GM12878 (cell line): ENCODE measurements at regions not wholly inside any gene's neighbourhood (a gene's known extent, or its start where the extent isn't known, plus 50 kb on each side); places are given as distances from the start of the nearest gene placed in this dataset.

Experiments used
- ATAC-seq: fragments of 200-7000 bp; cut with Tn5 transposase; 3 replicates; pipeline ENCODE4 v1.9.1; 2020; ENCODE audit warnings: mild to moderate bottlenecking, moderate library complexity
- BruUV-seq: library from RNA; stranded (reverse); fragments of 400-500 nt; replicated peaks from 2 replicates; lab custom pipeline; 2021; lab: Mats Ljungman, UMichigan
- CTCF ChIA-PET: fragments of 300-600 bp; sonication (Branson Sonifier 250); formaldehyde crosslinking; extraction: SDS; loops from one replicate; lab custom pipeline; 2021; ENCODE audit warnings: inconsistent platforms; lab: Yijun Ruan, JAX
- POLR2A ChIA-PET: fragments of 350-600 bp; formaldehyde crosslinking; extraction: SDS; loops from one replicate; lab custom pipeline; 2021; ENCODE audit warnings: inconsistent platforms; lab: Charles Lee
- RAD21 ChIA-PET: fragments of 300-600 bp; sonication (Branson Sonifier 250); formaldehyde crosslinking; loops from one replicate; lab custom pipeline; 2023; ENCODE audit warnings: antibody characterized with exemption; ENCODE audit not compliant: unreplicated experiment; lab: Charles Lee
- SMC1A ChIA-PET: fragments of 300-600 bp; sonication (Branson Sonifier 250); formaldehyde crosslinking; loops from one replicate; lab custom pipeline; 2023; ENCODE audit not compliant: unreplicated experiment, uncharacterized antibody; lab: Charles Lee
- DNase-seq: peaks from one replicate; pipeline ENCODE4 v3.0.0-alpha.2; 2011; ENCODE audit warnings: low read depth, low spot score
- FAIRE-seq: peaks from 3 replicates; lab custom pipeline; 2011; peaks lifted over from hg19 to GRCh38; lab: Jason Lieb, UNC
- H2AFZ ChIP-seq: 2 replicates; pipeline ENCODE4 v1.6.0; 2011; ENCODE audit warnings: low read depth, low read length, control low read depth; ENCODE audit not compliant: control insufficient read depth
- H3K27ac ChIP-seq: 2 replicates; pipeline ENCODE4 v1.5.1; 2011; ENCODE audit warnings: control low read depth; ENCODE audit not compliant: control insufficient read depth, insufficient read depth
- H3K27me3 ChIP-seq, 2 experiments: replicated peaks in 1 of 2; 2 replicates each; pipeline versions ENCODE4 v1.6.0 to v1.6.1; 2011; ENCODE audit warnings: low read length in 1 of 2; ENCODE audit not compliant: control insufficient read depth in 2 of 2, insufficient read depth in 2 of 2
- H3K36me3 ChIP-seq, 2 experiments: 2 replicates each; pipeline ENCODE4 v1.5.1; 2011; ENCODE audit warnings: low read length in 1 of 2; ENCODE audit not compliant: control insufficient read depth in 2 of 2, insufficient read depth in 2 of 2
- H3K4me1 ChIP-seq: 2 replicates; pipeline ENCODE4 v1.6.1; 2011; ENCODE audit warnings: mild to moderate bottlenecking, low read length, moderate library complexity, mixed read lengths; ENCODE audit not compliant: control insufficient read depth, insufficient read depth
- H3K4me2 ChIP-seq: 2 replicates; pipeline ENCODE4 v1.6.0; 2011; ENCODE audit warnings: control low read depth; ENCODE audit not compliant: control insufficient read depth, insufficient read depth
- H3K4me3 ChIP-seq: fragments of 200-600 bp; sonication (generic); 2 replicates; pipeline ENCODE4 v1.5.1; 2016
- H3K79me2 ChIP-seq: 2 replicates; pipeline ENCODE4 v1.6.0; 2011; ENCODE audit warnings: low read length; ENCODE audit not compliant: control insufficient read depth, insufficient read depth
- H3K9ac ChIP-seq: 2 replicates; pipeline ENCODE4 v1.8.0; 2011; ENCODE audit warnings: low read length, control low read depth, mixed read lengths; ENCODE audit not compliant: control insufficient read depth, insufficient read depth
- H3K9me3 ChIP-seq: replicated peaks from 3 replicates; pipeline ENCODE4 v1.5.1; 2011; ENCODE audit warnings: mild to moderate bottlenecking, low read length; ENCODE audit not compliant: control insufficient read depth, insufficient read depth
- H4K20me1 ChIP-seq: 2 replicates; pipeline ENCODE4 v1.6.0; 2011; ENCODE audit not compliant: control insufficient read depth, insufficient read depth
- BRCA1 ChIP-seq: IDR thresholded peaks from 2 replicates; pipeline ENCODE4 v1.6.1; 2011; ENCODE audit warnings: low read depth, low read length, improper control_type of control experiment
- CBX3 ChIP-seq: fragments of 200-600 bp; sonication (generic); IDR thresholded peaks from 2 replicates; pipeline ENCODE4 v1.6.1; 2016; ENCODE audit warnings: low read depth, borderline replicate concordance
- CBX5 ChIP-seq: sonication (generic); IDR thresholded peaks from 2 replicates; pipeline ENCODE4 v1.6.1; 2016; ENCODE audit warnings: low read depth, moderate library complexity, mild to moderate bottlenecking, inconsistent platforms
- GABPA ChIP-seq: IDR thresholded peaks from 2 replicates; pipeline ENCODE4 v1.6.1; 2014; ENCODE audit warnings: antibody characterized with exemption, low read depth, mild to moderate bottlenecking, inconsistent platforms
- KAT2A ChIP-seq: conservative IDR thresholded peaks from 2 replicates; pipeline ENCODE4 v1.6.1; 2011; ENCODE audit warnings: low read depth, low read length; ENCODE audit not compliant: control insufficient read depth
- KDM1A ChIP-seq: fragments of 200-600 bp; sonication (generic); IDR thresholded peaks from 2 replicates; pipeline ENCODE4 v1.6.1; 2016; ENCODE audit warnings: borderline replicate concordance
- MEF2B ChIP-seq: fragments of 450-650 bp; IDR thresholded peaks from 2 replicates; pipeline ENCODE4 v1.6.1; 2018; ENCODE audit warnings: mild to moderate bottlenecking, moderate library complexity; ENCODE audit not compliant: partially characterized antibody, poor library complexity, severe bottlenecking
- NBN ChIP-seq: fragments of 450-650 bp; IDR thresholded peaks from 2 replicates; pipeline ENCODE4 v1.6.1; 2016
- NFYB ChIP-seq: IDR thresholded peaks from 2 replicates; pipeline ENCODE4 v1.6.1; 2011; ENCODE audit warnings: low read depth, mild to moderate bottlenecking, low read length, improper control_type of control experiment, moderate library complexity; ENCODE audit not compliant: insufficient read depth
- PAX8 ChIP-seq: fragments of 450-650 bp; IDR thresholded peaks from 2 replicates; pipeline ENCODE4 v1.6.1; 2017; ENCODE audit warnings: mild to moderate bottlenecking, moderate library complexity
- RUNX3 ChIP-seq: IDR thresholded peaks from 2 replicates; pipeline ENCODE4 v1.6.1; 2012; ENCODE audit warnings: low read length, inconsistent platforms
- SMARCA5 ChIP-seq: fragments of 450-650 bp; IDR thresholded peaks from 2 replicates; pipeline ENCODE4 v1.6.1; 2017; ENCODE audit warnings: mild to moderate bottlenecking
- WRNIP1 ChIP-seq: IDR thresholded peaks from 2 replicates; pipeline ENCODE4 v1.6.1; 2011; ENCODE audit warnings: low read depth, low read length, improper control_type of control experiment, borderline replicate concordance
- WGBS: methylation state at CpG from one replicate; pipeline ENCODE4 v1.1.6; 2016; ENCODE audit warnings: low lambda C conversion rate; ENCODE audit not compliant: insufficient replicate concordance, insufficient coverage; ENCODE audit errors: missing lambda C conversion rate; 5-methylcytosine and 5-hydroxymethylcytosine counted together
- in situ Hi-C: fragments of 300-500 bp; cut with MboI; formaldehyde crosslinking; loops from 9 replicates; pipeline ENCODE4 v1.14.3; 2018; ENCODE audit warnings: mixed read lengths
- intact Hi-C: fragments of 100-400 bp; cut with micrococcal nuclease; formaldehyde crosslinking; loops from one replicate; pipeline ENCODE4 v1.14.2; 2022; ENCODE audit not compliant: unreplicated experiment
- TF ChIP-seq, protein P1 (sequence below): IDR thresholded peaks from 2 replicates; pipeline ENCODE4 v1.6.1; 2012; ENCODE audit warnings: low read length, inconsistent platforms
- TF ChIP-seq, protein P2 (sequence below): fragments of 450-650 bp; IDR thresholded peaks from 2 replicates; pipeline ENCODE4 v1.6.1; 2016; ENCODE audit warnings: mild to moderate bottlenecking
- TF ChIP-seq, protein P3 (sequence below): fragments of 450-650 bp; IDR thresholded peaks from 2 replicates; pipeline ENCODE4 v1.6.1; 2017; ENCODE audit warnings: mild to moderate bottlenecking, low read depth, inconsistent platforms; ENCODE audit not compliant: poor library complexity, severe bottlenecking

DNA sequence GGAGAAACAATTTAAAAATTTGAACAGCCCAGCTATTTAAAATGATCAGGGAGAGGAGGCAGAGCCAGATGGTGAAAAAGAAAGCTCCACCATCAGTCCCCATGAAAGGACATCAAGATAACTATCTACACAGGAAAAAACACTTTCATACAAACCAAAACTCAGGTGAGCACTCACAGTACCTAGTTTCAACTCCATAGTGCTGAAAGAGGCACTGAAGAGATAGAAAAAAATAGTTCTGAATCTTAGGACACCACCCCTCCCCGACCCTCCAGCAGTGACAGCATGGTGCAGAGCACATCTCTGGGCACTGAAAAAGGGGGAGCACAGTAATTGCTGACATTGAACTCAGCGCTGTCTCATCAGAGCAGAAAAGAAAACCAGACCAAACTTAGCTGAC is 732.9 kb downstream of the CETN3 start:
- POLR2A ChIA-PET, result no interaction called here

More for the DNA sequence above, 732.9 kb downstream of the CETN3 start:
- 51% methylated on average over 2 of the region's 2 CpGs for WGBS
- intact Hi-C loops (no loop called here), in situ Hi-C loops (no loop called here)
- CTCF ChIA-PET, result no interaction called here
- RAD21 ChIA-PET, result interaction anchor here (1.0 kb wide), 1 partner anchor 261 kb away, joined by 3 read pairs; no protein-coding TSS in a partner anchor
- Histone ChIP-seq H3K27me3 (no peaks in the 10 kb centered on the region), H3K9ac (no peak overlapping the region), H3K9me3 (no peaks in the 10 kb centered on the region; the same call in 2 of the 3 replicates), H3K4me3 (no peak overlapping the region), H3K4me1 (no peaks in the 10 kb centered on the region), H3K27ac (no peak overlapping the region), H3K4me2 (no peak overlapping the region), H3K79me2 (no peaks in the 10 kb centered on the region), H3K36me3 (no peaks in the 10 kb centered on the region)
- no peak for FAIRE-seq
- no peak for DNase-seq
- no peak for TF ChIP-seq SMARCA5
- TF ChIP-seq BRCA1, result no peak
- TF ChIP-seq CBX5, result no peak
- no peak for TF ChIP-seq NFYB
- TF ChIP-seq KDM1A, result no peak
- TF ChIP-seq GABPA, result no peak
- TF ChIP-seq, protein P1, sequence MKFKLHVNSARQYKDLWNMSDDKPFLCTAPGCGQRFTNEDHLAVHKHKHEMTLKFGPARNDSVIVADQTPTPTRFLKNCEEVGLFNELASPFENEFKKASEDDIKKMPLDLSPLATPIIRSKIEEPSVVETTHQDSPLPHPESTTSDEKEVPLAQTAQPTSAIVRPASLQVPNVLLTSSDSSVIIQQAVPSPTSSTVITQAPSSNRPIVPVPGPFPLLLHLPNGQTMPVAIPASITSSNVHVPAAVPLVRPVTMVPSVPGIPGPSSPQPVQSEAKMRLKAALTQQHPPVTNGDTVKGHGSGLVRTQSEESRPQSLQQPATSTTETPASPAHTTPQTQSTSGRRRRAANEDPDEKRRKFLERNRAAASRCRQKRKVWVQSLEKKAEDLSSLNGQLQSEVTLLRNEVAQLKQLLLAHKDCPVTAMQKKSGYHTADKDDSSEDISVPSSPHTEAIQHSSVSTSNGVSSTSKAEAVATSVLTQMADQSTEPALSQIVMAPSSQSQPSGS, result no peak
- TF ChIP-seq WRNIP1, result no peak
- TF ChIP-seq MEF2B, result no peak
- TF ChIP-seq RUNX3, result no peak
- TF ChIP-seq NBN, result no peak
- TF ChIP-seq CBX3, result no peak
- TF ChIP-seq KAT2A, result no peak
- TF ChIP-seq, protein P2, sequence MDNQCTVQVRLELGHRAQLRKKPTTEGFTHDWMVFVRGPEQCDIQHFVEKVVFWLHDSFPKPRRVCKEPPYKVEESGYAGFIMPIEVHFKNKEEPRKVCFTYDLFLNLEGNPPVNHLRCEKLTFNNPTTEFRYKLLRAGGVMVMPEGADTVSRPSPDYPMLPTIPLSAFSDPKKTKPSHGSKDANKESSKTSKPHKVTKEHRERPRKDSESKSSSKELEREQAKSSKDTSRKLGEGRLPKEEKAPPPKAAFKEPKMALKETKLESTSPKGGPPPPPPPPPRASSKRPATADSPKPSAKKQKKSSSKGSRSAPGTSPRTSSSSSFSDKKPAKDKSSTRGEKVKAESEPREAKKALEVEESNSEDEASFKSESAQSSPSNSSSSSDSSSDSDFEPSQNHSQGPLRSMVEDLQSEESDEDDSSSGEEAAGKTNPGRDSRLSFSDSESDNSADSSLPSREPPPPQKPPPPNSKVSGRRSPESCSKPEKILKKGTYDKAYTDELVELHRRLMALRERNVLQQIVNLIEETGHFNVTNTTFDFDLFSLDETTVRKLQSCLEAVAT, result no peak
- TF ChIP-seq, protein P3, sequence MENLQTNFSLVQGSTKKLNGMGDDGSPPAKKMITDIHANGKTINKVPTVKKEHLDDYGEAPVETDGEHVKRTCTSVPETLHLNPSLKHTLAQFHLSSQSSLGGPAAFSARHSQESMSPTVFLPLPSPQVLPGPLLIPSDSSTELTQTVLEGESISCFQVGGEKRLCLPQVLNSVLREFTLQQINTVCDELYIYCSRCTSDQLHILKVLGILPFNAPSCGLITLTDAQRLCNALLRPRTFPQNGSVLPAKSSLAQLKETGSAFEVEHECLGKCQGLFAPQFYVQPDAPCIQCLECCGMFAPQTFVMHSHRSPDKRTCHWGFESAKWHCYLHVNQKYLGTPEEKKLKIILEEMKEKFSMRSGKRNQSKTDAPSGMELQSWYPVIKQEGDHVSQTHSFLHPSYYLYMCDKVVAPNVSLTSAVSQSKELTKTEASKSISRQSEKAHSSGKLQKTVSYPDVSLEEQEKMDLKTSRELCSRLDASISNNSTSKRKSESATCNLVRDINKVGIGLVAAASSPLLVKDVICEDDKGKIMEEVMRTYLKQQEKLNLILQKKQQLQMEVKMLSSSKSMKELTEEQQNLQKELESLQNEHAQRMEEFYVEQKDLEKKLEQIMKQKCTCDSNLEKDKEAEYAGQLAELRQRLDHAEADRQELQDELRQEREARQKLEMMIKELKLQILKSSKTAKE, result no peak
- no peak for TF ChIP-seq PAX8
- TF ChIP-seq, all 136 proteins: peak for 0
- SMC1A ChIA-PET, result interaction anchor here (0.7 to 0.8 kb wide), 2 partner anchors 47 to 265 kb away, joined by 3 read pairs; no protein-coding TSS in a partner anchor
- no peaks in the 10 kb centered on the region for H4K20me1 ChIP-seq
- no TSS peak for BruUV-seq
- ATAC-seq, result no peak
- no peak overlapping the region for H2AFZ ChIP-seq
